PC-3 (cell line): ENCODE measurements at regions not wholly inside any gene's neighbourhood (a gene's known extent, or its start where the extent isn't known, plus 50 kb on each side); places are given as distances from the start of the nearest gene placed in this dataset.

Source experiments
- ATAC-seq: fragments of 200-7000 bp; cut with Tn5 transposase; 2 replicates; pipeline ENCODE4 v1.9.1; 2020; ENCODE audit warnings: mild to moderate bottlenecking, moderate library complexity
- BruUV-seq: library from RNA; stranded (reverse); fragments of 400-500 nt; replicated peaks from 2 replicates; lab custom pipeline; 2021; lab: Mats Ljungman, UMichigan
- CTCF ChIA-PET: fragments of 300-600 bp; sonication (Branson Sonifier 250); formaldehyde crosslinking; loops from one replicate; lab custom pipeline; 2022; ENCODE audit warnings: antibody characterized with exemption; lab: Charles Lee
- POLR2A ChIA-PET: fragments of 300-600 bp; sonication (Branson Sonifier 250); formaldehyde crosslinking; loops from one replicate; lab custom pipeline; 2022; ENCODE audit warnings: antibody characterized with exemption; ENCODE audit not compliant: unreplicated experiment; lab: Charles Lee
- DNase-seq: peaks from one replicate; pipeline ENCODE4 v3.0.0-alpha.2; 2015
- H2AFZ ChIP-seq: fragments of 300-600 bp; sonication (generic); 2 replicates; pipeline ENCODE4 v1.6.0; 2016; ENCODE audit warnings: antibody characterized with exemption, low read length
- H3F3A ChIP-seq: fragments of 300-600 bp; sonication (generic); one replicate; pipeline ENCODE4 v1.6.0; 2017; ENCODE audit warnings: antibody characterized with exemption, low read length, control low read depth, mild to moderate bottlenecking; ENCODE audit not compliant: unreplicated experiment
- H3K27ac ChIP-seq: fragments of 300-600 bp; sonication (generic); 2 replicates; pipeline ENCODE4 v1.5.1; 2016; ENCODE audit warnings: mild to moderate bottlenecking, low read length
- H3K27me3 ChIP-seq: fragments of 300-600 bp; sonication (generic); 2 replicates; pipeline ENCODE4 v1.6.1; 2016; ENCODE audit warnings: low read length, mixed read lengths
- H3K36me3 ChIP-seq: fragments of 300-600 bp; sonication (generic); 2 replicates; pipeline ENCODE4 v1.6.1; 2016; ENCODE audit warnings: low read depth, mixed run types, low read length, mixed read lengths
- H3K4me1 ChIP-seq: fragments of 300-600 bp; sonication (generic); 2 replicates; pipeline ENCODE4 v1.5.1; 2016; ENCODE audit warnings: low read length; ENCODE audit not compliant: insufficient read depth
- H3K4me2 ChIP-seq: fragments of 300-600 bp; sonication (generic); 2 replicates; pipeline ENCODE4 v1.6.0; 2016; ENCODE audit warnings: low read length
- H3K4me3 ChIP-seq: fragments of 300-600 bp; sonication (generic); 2 replicates; pipeline ENCODE4 v1.5.1; 2016; ENCODE audit warnings: mild to moderate bottlenecking, low read length, mixed read lengths
- H3K79me2 ChIP-seq: fragments of 300-600 bp; sonication (generic); 2 replicates; pipeline ENCODE4 v1.6.1; 2017; ENCODE audit warnings: low read length, mixed read lengths
- H3K9ac ChIP-seq: fragments of 300-600 bp; sonication (generic); 2 replicates; pipeline ENCODE4 v1.6.0; 2016; ENCODE audit warnings: mild to moderate bottlenecking, low read length
- H3K9me2 ChIP-seq: fragments of 300-600 bp; sonication (generic); replicated peaks from 2 replicates; pipeline ENCODE4 v1.6.1; 2016; ENCODE audit warnings: mixed run types, low read length, mixed read lengths
- H3K9me3 ChIP-seq: fragments of 300-600 bp; sonication (generic); 2 replicates; pipeline ENCODE4 v1.6.1; 2016; ENCODE audit warnings: low read length, mixed read lengths
- H4K20me1 ChIP-seq: fragments of 300-600 bp; sonication (generic); 2 replicates; pipeline ENCODE4 v1.6.1; 2016; ENCODE audit warnings: low read length, mixed read lengths
- CTCF ChIP-seq: fragments of 300-600 bp; sonication (generic); conservative IDR thresholded peaks from 2 replicates; pipeline ENCODE4 v1.5.1; 2017; ENCODE audit warnings: antibody characterized with exemption, low read depth, mild to moderate bottlenecking, low read length
- EZH2 ChIP-seq: fragments of 300-600 bp; sonication (generic); IDR thresholded peaks from one replicate; pipeline ENCODE4 v1.6.1; 2017; ENCODE audit warnings: antibody characterized with exemption, mild to moderate bottlenecking, low read length; ENCODE audit not compliant: unreplicated experiment
- EZH2phosphoT487 ChIP-seq: fragments of 300-600 bp; sonication (generic); IDR thresholded peaks from 2 replicates; pipeline ENCODE4 v1.6.1; 2018; ENCODE audit warnings: mild to moderate bottlenecking, antibody characterized with exemption, low read length, borderline replicate concordance
- intact Hi-C: fragments of 100-400 bp; cut with micrococcal nuclease; formaldehyde crosslinking; loops from 2 replicates; pipeline ENCODE4 v1.9.0; 2023

- Histone ChIP-seq H3K4me3 (no peak overlapping the region), H3K9me2 (no peaks in the 10 kb centered on the region), H3K9me3 (no peaks in the 10 kb centered on the region), H3F3A (no peaks in the 10 kb centered on the region), H3K36me3 (no peaks in the 10 kb centered on the region), H3K4me1 (peaks cover 12% of the 10 kb centered on the region; the same call in 1 of the 2 replicates), H3K4me2 (no peak overlapping the region), H4K20me1 (no peaks in the 10 kb centered on the region), H3K27me3 (no peaks in the 10 kb centered on the region), H3K27ac (no peak overlapping the region), H3K9ac (no peak overlapping the region), H2AFZ (no peak overlapping the region), H3K79me2 (no peaks in the 10 kb centered on the region)
- ChIA-PET POLR2A (no interaction called here), CTCF (no interaction called here)
- no peak for TF ChIP-seq CTCF
- no peak for TF ChIP-seq EZH2phosphoT487
- no peak for TF ChIP-seq EZH2
- DNase-seq, result no peak
- intact Hi-C loops, result no loop called here
- no peak for ATAC-seq
- BruUV-seq, result no TSS peak
Measured at GRCh38 chr2:18171191-18172139, 293.0 kb downstream of the KCNS3 start.

GRCh38 chr2:18170642-18171041 lies 292.2 kb downstream of the KCNS3 start:
- Histone ChIP-seq H3K9me2 (no peaks in the 10 kb centered on the region), H3K4me2 (no peak overlapping the region), H3K9ac (no peak overlapping the region), H3K9me3 (no peaks in the 10 kb centered on the region), H3K4me3 (no peak overlapping the region), H3K79me2 (no peaks in the 10 kb centered on the region), H3F3A (no peaks in the 10 kb centered on the region), H3K27me3 (no peaks in the 10 kb centered on the region), H3K27ac (no peak overlapping the region), H4K20me1 (no peaks in the 10 kb centered on the region), H3K36me3 (no peaks in the 10 kb centered on the region), H3K4me1 (peaks cover 12% of the 10 kb centered on the region; the same call in 1 of the 2 replicates), H2AFZ (no peak overlapping the region)
- ChIA-PET POLR2A (no interaction called here), CTCF (no interaction called here)
- no peak for TF ChIP-seq EZH2phosphoT487
- no peak for TF ChIP-seq CTCF
- no peak for TF ChIP-seq EZH2
- BruUV-seq, result no TSS peak
- intact Hi-C loops, result no loop called here
- DNase-seq, result no peak
- no peak for ATAC-seq

- H3K36me3 ChIP-seq, result no peaks in the 10 kb centered on the region
- no peak overlapping the region for H2AFZ ChIP-seq
- H3K9me2 ChIP-seq, result no peaks in the 10 kb centered on the region
- H4K20me1 ChIP-seq, result no peaks in the 10 kb centered on the region
- ChIA-PET POLR2A (no interaction called here), CTCF (no interaction called here)
- intact Hi-C loops, result no loop called here
- H3K4me2 ChIP-seq, result no peak overlapping the region
- H3K27me3 ChIP-seq, result no peaks in the 10 kb centered on the region
- no peaks in the 10 kb centered on the region for H3K79me2 ChIP-seq
- peaks cover 12% of the 10 kb centered on the region; the same call in 1 of the 2 replicates for H3K4me1 ChIP-seq
- DNase-seq (no peak), ATAC-seq (no peak)
- no peaks in the 10 kb centered on the region for H3K9me3 ChIP-seq
- no peak overlapping the region for H3K27ac ChIP-seq
- no peak for TF ChIP-seq EZH2
- TF ChIP-seq CTCF, result no peak
- TF ChIP-seq EZH2phosphoT487, result no peak
- no peak overlapping the region for H3K4me3 ChIP-seq
- H3F3A ChIP-seq, result no peaks in the 10 kb centered on the region
- BruUV-seq, result no TSS peak
- no peak overlapping the region for H3K9ac ChIP-seq
Measured at GRCh38 chr2:18169893-18170175, 291.4 kb downstream of the KCNS3 start.
